ACHN (cell line): ENCODE measurements at regions not wholly inside any gene's neighbourhood (a gene's known extent, or its start where the extent isn't known, plus 50 kb on each side); places are given as distances from the start of the nearest gene placed in this dataset.

Experiments used
- DNase-seq: peaks from one replicate; pipeline ENCODE4 v3.0.0-alpha.2; 2015
- in situ Hi-C: cut with HindIII; loops from 2 replicates; pipeline ENCODE4 v1.10.0; 2017; ENCODE audit warnings: low sequenced_read_pairs, low pct_ligation_motif_present, low pct_unique_long_range_greater_than_20kb

DNA sequence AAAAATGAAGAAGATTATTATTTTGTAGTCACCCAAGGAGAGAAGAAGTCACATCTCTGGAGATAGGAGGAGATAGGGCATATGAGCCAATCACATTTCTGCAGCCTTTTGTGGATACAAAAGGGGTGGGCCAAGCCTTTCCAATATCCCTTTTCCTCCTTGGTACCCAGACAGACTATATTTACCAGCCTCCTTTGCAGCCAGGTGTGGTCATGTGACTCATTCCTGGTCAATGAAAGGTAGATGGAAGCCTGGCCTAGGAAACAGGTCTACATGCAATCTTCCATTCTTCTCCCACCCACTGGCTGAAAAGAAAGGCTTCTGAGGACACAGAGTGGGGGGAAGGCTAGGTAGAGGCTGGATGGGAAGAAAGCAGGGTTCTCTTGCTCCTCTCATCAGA is 58.1 kb upstream of the ERG start:
- in situ Hi-C loops = no loop called here
- no peak for DNase-seq

DNA sequence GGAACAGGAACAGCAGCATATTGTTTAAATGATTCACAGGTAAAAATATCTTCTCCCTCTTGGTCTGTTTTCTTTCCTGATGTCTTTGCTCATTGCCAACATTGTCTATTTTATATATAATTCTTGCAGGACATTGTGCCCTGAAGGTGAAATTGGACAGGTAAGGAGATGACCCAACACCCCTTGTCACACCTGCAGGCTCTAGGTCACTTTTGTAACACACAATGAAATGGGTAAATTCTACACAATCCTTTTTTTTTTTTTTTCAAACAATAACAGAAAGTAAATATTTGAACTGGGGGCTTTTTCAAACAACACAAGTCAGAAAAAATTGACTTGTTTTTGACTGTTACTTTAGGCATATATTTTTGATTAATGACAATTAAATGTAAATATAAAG is 62.9 kb upstream of the ERG start:
- in situ Hi-C loops = no loop called here
- no peak for DNase-seq

DNA sequence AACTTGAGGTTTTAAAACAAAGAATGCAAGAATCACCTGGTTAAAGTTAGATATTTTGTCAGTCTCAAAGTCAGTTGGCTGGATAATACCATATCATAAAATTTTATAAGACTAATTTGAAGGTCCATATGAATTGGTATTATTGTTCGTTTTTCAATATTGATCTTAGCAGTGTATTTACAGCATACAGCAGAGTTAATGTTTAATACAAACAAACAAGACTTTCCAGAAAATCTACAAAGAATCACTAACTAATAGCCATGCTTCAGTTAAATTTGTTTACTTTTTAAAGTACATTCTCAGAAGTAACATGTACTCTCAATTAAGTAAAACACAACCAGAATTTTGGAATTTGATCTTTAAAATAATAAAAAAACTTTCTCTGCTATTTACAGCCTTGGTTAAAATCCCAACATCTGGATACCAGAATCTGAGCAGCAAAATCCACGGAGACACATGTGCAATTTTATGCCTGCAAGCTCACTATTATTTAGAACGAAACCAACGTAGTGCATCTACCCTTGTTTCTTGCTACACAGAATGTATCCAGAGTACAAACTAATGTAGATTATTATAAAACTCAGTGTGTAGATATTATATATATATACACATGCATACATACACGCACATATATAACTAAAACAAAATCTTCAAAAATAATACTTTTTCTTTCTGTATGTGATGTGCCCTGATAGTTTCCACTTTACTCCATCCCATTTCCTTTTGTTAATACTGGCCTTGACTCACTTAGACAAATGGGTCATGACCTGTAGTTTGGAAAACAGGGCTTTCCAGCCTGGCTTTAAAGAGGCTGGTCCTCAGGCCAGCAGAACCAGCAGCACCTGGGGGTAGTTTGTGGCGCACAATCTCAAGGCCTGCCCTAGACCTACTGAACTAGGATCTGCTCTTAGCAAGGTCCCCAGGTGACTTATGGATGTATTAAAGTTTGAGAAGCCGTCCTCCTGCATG is 63.6 kb upstream of the ERG start:
- in situ Hi-C loops = no loop called here
- no peak for DNase-seq

DNA sequence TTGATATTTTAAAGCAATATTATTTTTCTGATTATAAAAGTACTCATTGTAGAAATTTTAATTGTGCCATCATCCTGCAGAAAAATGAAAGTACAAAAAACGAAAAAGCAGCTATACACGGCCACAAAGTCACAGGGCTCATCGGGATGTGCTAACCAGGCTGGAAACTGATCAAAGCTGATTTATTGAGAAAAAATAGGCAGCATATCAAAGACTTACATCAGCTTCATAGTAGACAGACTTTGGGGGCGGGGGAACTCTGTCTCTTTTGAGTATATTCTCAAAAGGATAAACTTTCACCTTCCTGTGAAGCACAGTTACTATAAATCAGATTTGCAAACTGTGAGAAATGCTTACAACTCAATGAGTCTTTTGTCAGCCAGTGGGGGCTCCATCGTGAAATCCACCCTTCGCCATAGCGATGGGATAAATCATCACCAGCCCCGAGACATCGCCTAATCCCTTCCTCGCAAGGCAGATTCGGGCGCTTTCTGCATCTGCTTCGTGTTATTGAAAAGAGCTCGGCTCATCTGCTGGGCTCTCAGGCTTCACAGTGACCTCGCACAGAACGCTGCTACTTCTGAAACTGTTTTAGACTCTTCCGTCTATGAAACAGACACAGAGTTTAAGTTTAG is 69.2 kb upstream of the ERG start:
- DNase-seq = no peak
- in situ Hi-C loops = no loop called here

DNA sequence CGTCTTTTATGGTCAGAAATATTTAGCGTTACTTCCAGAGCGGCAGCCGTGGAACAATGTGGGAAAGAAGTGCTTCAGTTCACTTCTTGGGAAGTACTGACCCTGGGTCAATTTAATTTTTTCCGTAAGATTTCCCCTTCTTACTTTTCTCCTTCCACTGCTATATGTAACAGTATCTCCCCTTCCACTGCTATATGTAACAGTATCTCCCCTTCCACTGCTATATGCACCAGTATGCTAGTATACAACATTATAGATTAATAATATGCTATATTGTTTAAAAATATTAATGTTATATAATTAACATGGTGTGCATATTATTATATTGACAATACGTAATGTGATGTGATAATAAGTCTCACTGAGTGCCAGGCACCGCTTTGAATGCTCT is 69.7 kb upstream of the ERG start:
- in situ Hi-C loops = no loop called here

DNA sequence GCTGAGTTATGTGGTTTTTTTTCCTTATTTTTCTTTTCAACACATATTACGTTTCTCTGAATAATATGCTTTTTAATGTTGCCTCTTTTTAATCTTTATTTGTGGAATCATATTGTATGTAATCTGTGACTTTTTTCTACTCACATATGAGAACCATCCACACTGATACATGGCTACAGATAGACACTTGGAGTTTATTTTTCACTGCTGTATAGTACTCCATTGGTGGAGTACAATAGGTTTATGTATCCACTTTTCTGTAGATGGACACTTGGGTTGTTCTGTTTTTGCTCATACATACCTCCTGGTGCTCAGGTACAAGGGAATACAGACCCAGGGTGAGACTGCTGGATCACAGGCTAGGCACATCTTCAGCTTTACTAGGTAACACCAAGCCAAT is 71.5 kb upstream of the ERG start:
- no peak for DNase-seq
- in situ Hi-C loops = no loop called here

More for the DNA sequence above, 69.7 kb upstream of the ERG start:
- no peak for DNase-seq

DNA sequence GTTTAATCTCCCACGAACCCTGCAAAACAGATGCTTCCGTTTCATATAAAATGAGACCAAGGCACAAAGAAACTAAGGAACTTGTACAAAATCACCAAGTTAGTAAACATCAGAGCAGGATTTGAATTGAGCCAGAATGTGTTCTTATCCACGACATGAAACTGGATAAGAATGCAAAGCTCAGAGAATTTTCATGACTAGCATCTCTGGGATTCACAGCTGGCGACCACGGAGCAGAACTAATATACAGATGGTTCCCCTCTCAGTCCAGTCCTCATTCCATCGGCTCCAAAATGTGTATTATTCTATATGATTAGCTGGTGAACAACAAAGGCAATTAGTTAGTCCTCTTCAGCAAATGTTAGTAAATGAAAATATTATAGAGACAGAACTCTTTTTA is 72.3 kb upstream of the ERG start:
- no peak for DNase-seq
- in situ Hi-C loops = no loop called here

DNA sequence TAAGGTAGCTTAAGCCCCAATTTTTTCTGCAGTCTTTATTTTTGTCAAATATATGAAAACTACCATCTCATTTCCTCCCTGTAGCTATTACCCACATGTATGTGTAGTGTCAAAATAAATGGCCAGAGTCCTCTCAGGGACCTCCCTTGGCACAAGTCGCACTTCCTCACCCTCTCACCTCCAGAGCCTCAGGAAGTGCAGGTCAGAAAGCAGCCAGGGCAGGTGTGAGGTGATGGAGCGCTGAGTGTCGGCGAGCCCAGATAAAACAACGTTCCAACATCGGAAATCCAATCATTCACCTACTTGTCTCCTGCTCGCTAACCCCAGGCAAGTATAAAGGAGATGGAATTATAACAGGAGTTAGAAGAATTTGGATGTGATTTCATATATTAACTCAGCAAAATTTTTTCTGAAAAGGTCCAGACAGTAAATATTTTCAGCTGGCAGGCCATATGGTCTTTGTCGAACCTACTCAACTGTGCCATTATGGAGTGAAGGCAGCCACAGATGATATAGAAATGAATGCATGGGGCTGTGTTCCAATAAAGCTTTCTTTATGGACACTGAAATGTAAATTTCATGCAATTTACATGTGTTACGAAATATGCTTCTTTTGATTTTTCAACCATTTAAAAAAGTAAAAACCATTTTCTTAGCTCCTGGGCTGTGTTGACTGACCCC is 76.8 kb upstream of the ERG start:
- no peak for DNase-seq
- in situ Hi-C loops = no loop called here

DNA sequence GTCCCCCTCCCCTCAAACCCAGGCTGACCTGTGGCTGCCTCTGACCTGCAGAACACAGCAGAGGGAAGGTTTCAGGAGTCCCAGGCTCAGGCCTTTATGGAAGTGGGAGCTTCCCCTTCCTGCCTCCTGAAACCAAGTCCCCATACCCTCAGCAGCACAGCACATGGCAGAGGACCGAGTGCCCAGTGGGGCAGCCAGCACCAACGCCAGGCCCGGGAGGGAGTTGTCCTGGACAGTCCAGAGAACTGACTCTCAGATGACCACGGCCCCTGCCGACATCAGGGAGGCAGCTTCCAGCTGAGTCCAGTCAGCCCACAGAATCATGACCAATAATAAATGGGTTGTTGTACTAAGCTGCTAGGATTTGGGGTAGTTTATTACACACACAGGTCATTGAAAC is 79.6 kb upstream of the ERG start:
- in situ Hi-C loops = no loop called here
- DNase-seq = no peak

DNA sequence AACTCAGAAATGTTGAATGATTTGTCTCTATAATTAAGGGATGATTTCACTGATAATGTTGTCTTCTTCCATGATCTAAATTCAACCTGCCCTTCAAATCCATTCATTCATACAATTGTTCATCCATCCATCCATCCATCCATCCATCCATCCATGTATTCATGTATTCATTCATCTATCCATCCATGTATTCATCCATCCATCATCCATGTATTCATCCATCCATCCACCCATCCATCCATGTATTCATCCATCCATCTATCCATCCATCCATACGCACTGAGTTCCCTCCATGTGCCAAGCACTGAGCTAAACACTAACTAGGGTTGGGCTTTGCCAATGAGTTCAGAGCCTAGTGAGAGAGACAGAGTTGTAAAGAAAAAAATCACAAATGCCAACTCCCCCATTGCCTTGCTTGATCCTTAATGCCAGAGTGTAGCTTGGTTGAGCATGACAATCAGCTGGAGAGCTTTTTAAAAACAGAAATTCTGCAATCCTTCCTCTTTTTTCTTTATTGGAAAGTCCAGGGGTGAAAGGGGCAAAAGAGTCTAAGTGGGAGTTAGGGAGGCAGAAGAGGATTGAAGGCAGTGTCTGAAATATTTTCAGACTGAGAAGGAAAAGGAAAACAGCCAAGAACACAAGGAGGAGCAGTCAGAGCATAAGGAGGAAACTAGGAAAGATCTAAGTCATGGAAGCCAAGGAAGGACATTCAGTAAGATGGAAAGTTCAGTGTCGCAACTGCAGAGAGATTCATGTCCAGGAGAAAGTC is 92.4 kb upstream of the ERG start:
- in situ Hi-C loops = no loop called here
- no peak for DNase-seq

DNA sequence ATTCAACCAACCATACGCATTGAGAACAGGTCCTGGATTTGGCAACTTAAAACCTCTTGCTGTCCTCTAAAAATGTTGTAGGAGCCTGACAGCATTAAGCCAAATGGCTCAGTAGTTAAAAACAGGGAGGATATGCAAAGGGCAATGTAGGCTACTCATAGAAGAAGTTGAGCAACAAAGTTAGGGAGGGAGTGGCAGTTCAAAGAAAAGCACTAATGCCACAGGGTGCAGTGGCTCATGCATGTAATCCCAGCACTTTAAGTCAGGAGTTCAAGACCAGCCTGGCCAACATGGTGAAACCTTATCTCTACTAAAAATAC is 92.9 kb upstream of the ERG start:
- no peak for DNase-seq
- in situ Hi-C loops = no loop called here

DNA sequence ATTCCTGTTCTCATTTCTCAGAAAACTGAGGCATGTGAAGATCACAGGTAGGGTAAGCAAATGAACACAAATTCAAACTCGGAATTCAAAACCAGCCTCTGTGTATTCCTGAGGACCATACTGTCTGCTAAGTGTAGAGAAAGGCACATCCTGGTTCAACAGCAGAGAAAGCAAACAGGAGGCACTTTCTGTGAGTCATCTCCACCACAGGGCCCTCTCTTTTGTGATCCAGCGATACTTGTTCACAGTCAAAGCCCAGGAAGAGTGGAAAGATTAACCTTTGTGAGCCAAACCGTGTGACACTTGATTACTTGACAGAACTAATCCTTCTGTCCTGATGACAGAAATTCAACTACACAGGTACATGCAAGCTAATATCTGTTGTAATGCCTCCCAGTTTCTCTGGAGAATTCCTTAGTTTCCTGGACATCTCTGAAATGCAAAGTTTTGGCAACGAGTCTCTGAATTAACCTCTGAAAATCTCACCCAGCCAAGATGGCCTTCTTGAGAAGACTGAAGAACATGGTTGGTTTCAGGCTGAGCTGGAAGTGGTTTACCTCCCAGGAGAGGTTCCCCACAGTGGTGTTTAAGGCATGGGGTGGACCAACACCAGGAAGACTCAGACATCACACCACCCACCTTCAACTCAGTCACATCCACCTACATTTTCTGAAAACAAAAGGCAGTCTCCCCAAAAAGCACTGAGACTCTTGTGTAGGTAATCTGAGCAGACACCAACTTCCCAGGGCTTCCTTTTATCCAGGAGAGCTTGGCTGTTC is 98.2 kb upstream of the ERG start:
- in situ Hi-C loops = no loop called here
- DNase-seq = no peak

DNA sequence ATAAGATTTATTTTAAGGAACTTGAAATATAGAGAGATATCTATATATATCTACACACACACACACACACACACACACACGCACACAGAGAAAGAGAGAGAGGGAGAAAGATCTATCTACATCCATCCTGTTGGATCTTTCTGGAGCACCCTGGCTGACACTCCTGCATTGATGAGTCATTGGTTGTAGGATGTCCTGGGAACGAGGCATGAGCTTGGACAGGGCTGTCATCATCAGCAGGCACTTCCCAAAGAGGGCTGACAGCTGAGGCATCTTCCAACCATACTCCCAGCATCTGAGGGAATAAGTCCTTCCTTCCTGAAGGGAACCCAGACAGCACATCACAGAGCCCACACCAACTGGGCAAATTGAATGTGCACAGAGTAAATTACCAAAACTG is 99.1 kb upstream of the ERG start:
- no peak for DNase-seq
- in situ Hi-C loops = no loop called here

DNA sequence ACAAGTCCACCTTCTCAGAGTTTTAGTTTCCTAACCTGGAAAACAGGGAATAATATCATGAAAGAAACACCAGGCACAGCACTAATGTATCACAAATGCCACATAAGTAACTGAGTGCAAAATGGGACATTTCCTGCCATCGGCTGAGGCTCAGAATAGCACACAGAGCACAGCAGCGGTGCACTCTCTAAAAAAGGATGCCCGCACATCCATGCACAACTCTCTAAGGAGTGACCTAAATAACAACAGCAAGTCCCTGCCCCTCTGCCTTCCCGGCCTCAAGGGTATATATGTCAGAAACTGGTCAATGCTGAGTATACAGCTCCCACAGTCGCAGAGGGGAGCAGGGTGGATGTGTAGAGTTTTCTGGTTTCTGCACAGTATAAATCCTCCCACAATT is 100.1 kb upstream of the ERG start:
- DNase-seq = no peak
- in situ Hi-C loops = no loop called here

DNA sequence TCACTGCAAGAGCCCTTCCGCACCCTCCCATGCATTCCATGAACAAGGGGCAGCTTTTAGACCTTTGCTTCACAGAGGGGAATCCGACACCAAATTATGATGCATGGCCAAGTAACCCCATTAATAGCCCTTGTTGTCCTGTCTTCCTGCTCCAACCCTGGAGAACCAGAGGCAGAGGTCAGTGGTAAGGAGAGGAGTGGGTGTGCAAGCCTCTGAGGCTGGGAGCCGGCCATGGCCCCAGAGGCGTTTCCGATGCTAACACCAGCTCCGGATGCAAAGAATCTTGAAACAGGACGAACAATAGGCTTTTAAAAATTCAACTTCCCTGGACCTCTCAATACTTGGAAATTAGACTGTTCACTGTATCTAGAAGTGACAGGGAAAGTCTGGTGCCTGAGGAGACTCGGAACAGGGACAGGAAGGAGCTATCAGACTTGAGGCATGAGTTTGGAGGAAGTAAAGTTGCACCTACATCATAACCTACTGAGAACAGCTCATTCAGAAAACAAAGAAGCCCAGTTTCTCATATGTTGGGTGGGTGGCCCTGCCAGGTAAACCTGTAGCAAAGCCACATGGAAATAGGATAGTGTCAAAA is 101.2 kb upstream of the ERG start:
- no peak for DNase-seq
- in situ Hi-C loops = no loop called here

DNA sequence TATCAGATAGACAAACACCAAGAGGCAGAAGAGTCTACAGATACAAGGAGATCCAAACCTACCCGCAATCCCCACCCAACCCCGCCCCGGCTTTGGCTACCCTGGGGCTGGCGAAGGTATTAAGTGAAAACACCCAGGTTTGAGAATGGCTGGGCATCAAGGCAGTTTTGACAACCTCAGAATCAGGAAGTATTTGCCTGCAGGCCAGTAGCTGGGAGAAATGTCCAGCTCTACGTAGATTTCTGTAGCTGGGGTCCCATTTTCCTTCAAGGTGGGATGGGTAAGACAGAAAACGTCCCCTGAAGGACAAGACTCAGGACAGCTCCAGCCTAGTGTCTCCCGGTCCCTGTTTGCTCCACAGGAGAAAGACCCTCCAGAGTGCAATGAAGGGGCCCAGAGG is 101.8 kb upstream of the ERG start:
- in situ Hi-C loops = no loop called here
- no peak for DNase-seq

DNA sequence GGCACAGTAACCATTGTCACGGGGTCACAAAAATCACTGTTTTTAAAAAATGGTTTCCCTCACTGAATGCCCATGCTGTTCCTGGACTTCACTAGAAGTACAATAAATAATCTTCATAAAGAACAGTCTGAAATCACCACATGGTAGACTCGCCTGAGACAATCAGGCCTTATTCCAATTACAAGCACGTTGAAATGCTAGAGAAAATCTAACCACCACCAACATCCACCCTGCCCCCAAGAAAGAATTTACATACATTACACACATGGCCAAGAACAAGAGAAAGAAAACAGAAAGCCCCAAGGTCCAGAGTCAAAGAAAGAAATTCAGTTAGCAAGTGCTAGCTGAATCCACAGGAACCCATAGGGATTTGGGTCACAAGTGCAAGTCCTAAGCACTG is 107.0 kb upstream of the ERG start:
- in situ Hi-C loops = no loop called here
- no peak for DNase-seq

DNA sequence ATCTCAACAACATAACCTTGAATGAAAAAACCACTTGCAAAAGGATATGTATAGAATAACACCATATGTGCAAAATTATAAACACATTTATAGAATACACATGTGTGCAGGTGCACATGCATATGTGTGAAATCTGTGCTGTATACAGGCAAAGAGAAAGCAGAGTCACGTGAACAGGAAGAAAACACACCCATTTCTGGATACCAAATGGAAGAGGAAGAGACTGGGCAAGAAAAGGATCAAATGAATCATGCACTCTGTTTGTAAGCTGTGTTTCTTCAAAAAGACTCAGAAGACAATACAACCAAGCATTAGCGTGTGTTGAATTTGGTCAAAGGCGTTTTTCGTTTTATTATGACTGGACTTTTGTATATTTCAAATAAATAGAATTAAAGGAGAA is 111.3 kb upstream of the ERG start:
- DNase-seq = no peak

More for the DNA sequence above, 111.3 kb upstream of the ERG start:
- in situ Hi-C loops = no loop called here
